Spleen (tissue), 11 donors: ENCODE measurements at regions not wholly inside any gene's neighbourhood (a gene's known extent, or its start where the extent isn't known, plus 50 kb on each side); places are given as distances from the start of the nearest gene placed in this dataset.

Source experiments
- DNase-seq: peaks from one replicate; pipeline ENCODE4 v3.0.0-alpha.2; 2020
- H3K27ac ChIP-seq, 8 donors: fragments of 200-600 bp; sonication (generic) in 7 of 8; 1 replicate in 4 of 8; 2 replicates in 4 of 8; pipeline versions ENCODE4 v1.5.0 to v1.8.0; 2016 to 2021; ENCODE audit warnings: inconsistent platforms in 4 of 8, mild to moderate bottlenecking in 4 of 8, moderate library complexity in 1 of 8
- H3K27me3 ChIP-seq, 7 donors: fragments of 200-600 bp; sonication (generic) in 6 of 7; replicated peaks in 1 of 7; 1 replicate in 4 of 7; 2 replicates in 3 of 7; pipeline versions ENCODE4 v1.5.0 to v1.8.0; 2016 to 2021; ENCODE audit warnings: inconsistent platforms in 3 of 7, mild to moderate bottlenecking in 1 of 7
- H3K36me3 ChIP-seq, 6 donors: fragments of 200-600 bp; sonication (generic) in 5 of 6; 1 replicate in 4 of 6; 2 replicates in 2 of 6; pipeline versions ENCODE4 v1.5.0 to v1.8.0; 2016 to 2021; ENCODE audit warnings: inconsistent platforms in 2 of 6
- H3K4me1 ChIP-seq, 6 donors: fragments of 200-600 bp; sonication (generic) in 5 of 6; 1 replicate in 3 of 6; 2 replicates in 3 of 6; pipeline versions ENCODE4 v1.5.0 to v1.8.0; 2016 to 2021; ENCODE audit warnings: inconsistent platforms in 3 of 6
- H3K4me3 ChIP-seq, 8 donors: fragments of 200-600 bp; sonication (generic) in 7 of 8; 1 replicate in 4 of 8; 2 replicates in 4 of 8; pipeline versions ENCODE4 v1.5.0 to v1.8.0; 2016 to 2021; ENCODE audit warnings: inconsistent platforms in 4 of 8, mild to moderate bottlenecking in 4 of 8, moderate library complexity in 2 of 8
- H3K9me3 ChIP-seq, 8 donors: fragments of 200-600 bp; sonication (generic) in 7 of 8; 1 replicate in 4 of 8; 2 replicates in 4 of 8; pipeline versions ENCODE4 v1.5.0 to v1.8.0; 2016 to 2021; ENCODE audit warnings: inconsistent platforms in 4 of 8
- POLR2A ChIP-seq, 3 donors: fragments of 450-650 bp; IDR thresholded peaks; one replicate each; pipeline ENCODE4 v1.5.1; 2017; ENCODE audit warnings: antibody characterized with exemption in 3 of 3, mild to moderate bottlenecking in 1 of 3
- POLR2AphosphoS5 ChIP-seq, 3 donors: sonication (generic); formaldehyde crosslinking; IDR thresholded peaks; one replicate each; pipeline ENCODE4 v1.5.1; 2017; ENCODE audit warnings: antibody characterized with exemption in 3 of 3
- WGBS, 5 donors: extraction: QIAGEN DNeasy Blood & Tissue Kit in 3 of 5; methylation state at CpG; one replicate each; pipeline versions ENCODE4 v1.1.5 to v1.1.7; 2013 to 2018; 5-methylcytosine and 5-hydroxymethylcytosine counted together
- intact Hi-C: fragments of 100-400 bp; cut with DNase I; formaldehyde crosslinking; loops from one replicate; pipeline ENCODE4 v1.15.0; 2023; ENCODE audit warnings: low total_unique reads
- TF ChIP-seq, protein P1 (sequence below), 11 experiments: fragments of 200-600 bp in 7 of 11; fragments of 450-650 bp in 4 of 11; sonication (generic) in 4 of 11; IDR thresholded peaks in 8 of 11; conservative IDR thresholded peaks in 3 of 11; 1 replicate in 7 of 11; 2 replicates in 4 of 11; pipeline versions ENCODE4 v1.4.0 to v1.8.0; 2016 to 2021; ENCODE audit warnings: antibody characterized with exemption in 11 of 11, inconsistent platforms in 4 of 11, mild to moderate bottlenecking in 1 of 11
- donor health status: healthy with polysubstance abuse.
- donor health status: DM: no; HTN: no; CAD: no; lungs with moderate emphysema.
- donor health status: DM: no; HTN: no; CAD: no.
- donor health status: Bipolar disorder and iron deficiency.
- donor health status: healthy.
- donor health status: DM: no; HTN: no; CAD: no.
- donor health status: DM: yes; HTN: yes; CAD: no.

- intact Hi-C loops = no loop called here
- Histone ChIP-seq H3K27ac (no peak overlapping the region), H3K9me3 (no peaks in the 10 kb centered on the region), H3K4me1 (no peaks in the 10 kb centered on the region), H3K36me3 (no peaks in the 10 kb centered on the region), H3K27me3 (no peaks in the 10 kb centered on the region), H3K4me3 (no peak overlapping the region)
- 61 to 80% (median 70%) methylated on average over 1 of the region's 1 CpG for WGBS, 5 donors
- DNase-seq = no peak
- TF ChIP-seq, protein P1, sequence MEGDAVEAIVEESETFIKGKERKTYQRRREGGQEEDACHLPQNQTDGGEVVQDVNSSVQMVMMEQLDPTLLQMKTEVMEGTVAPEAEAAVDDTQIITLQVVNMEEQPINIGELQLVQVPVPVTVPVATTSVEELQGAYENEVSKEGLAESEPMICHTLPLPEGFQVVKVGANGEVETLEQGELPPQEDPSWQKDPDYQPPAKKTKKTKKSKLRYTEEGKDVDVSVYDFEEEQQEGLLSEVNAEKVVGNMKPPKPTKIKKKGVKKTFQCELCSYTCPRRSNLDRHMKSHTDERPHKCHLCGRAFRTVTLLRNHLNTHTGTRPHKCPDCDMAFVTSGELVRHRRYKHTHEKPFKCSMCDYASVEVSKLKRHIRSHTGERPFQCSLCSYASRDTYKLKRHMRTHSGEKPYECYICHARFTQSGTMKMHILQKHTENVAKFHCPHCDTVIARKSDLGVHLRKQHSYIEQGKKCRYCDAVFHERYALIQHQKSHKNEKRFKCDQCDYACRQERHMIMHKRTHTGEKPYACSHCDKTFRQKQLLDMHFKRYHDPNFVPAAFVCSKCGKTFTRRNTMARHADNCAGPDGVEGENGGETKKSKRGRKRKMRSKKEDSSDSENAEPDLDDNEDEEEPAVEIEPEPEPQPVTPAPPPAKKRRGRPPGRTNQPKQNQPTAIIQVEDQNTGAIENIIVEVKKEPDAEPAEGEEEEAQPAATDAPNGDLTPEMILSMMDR (IDR thresholded peaks at IDR 0.05 in 8 of 11, conservative IDR thresholded peaks at IDR 0.05 in 3 of 11) = no peak
- no peak for TF ChIP-seq POLR2A (IDR thresholded peaks at IDR 0.05)
These were observed 100.4 kb downstream of the SLIT2 start for GRCh38 chr4:20352163-20352431.

DNA sequence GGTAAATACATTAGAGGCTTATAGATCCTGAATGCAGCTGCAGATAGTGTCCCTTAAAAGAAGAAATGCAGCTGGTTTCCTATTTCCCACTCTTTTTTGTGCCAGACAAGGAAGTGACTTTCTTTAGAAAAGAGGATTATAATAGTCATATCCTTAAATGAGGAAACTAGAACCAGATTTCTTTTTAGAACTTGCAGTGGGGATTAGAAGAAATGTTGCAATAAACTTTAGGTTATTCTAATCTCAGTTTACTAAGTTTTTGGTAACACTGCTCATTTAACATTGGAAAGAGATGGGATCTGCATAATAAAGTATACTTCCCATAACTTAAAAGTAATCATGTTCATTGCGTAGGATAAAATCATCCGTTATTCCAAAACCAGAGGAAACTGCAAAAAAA lies 101.9 kb downstream of the SLIT2 start:
- Histone ChIP-seq H3K4me1 (no peaks in the 10 kb centered on the region), H3K4me3 (no peak overlapping the region), H3K27me3 (no peaks in the 10 kb centered on the region), H3K9me3 (no peaks in the 10 kb centered on the region), H3K36me3 (no peaks in the 10 kb centered on the region), H3K27ac (no peak overlapping the region)
- intact Hi-C loops = no loop called here
- no peak for TF ChIP-seq POLR2A (IDR thresholded peaks at IDR 0.05)
- TF ChIP-seq, protein P1 (IDR thresholded peaks at IDR 0.05 in 8 of 11, conservative IDR thresholded peaks at IDR 0.05 in 3 of 11) = no peak
- no peak for TF ChIP-seq POLR2AphosphoS5 (IDR thresholded peaks at IDR 0.05)
- no peak for DNase-seq
- WGBS, 5 donors = 69 to 83% (median 82%) methylated on average over 2 of the region's 2 CpGs

GRCh38 chr4:20354120-20354519 lies 102.4 kb downstream of the SLIT2 start:
- no peak overlapping the region for H3K27ac ChIP-seq
- 52 to 74% (median 65%) methylated on average over 1 of the region's 1 CpG for WGBS, 5 donors

GRCh38 chr4:20356565-20356964 lies 104.9 kb downstream of the SLIT2 start:
- 56 to 72% (median 67%) methylated on average over 3 of the region's 3 CpGs for WGBS, 5 donors
- intact Hi-C loops = no loop called here
- TF ChIP-seq POLR2AphosphoS5 (IDR thresholded peaks at IDR 0.05) (no peak), POLR2A (IDR thresholded peaks at IDR 0.05) (no peak)
- TF ChIP-seq, protein P1 (IDR thresholded peaks at IDR 0.05 in 8 of 11, conservative IDR thresholded peaks at IDR 0.05 in 3 of 11) = no peak
- H3K27me3 ChIP-seq = no peaks in the 10 kb centered on the region
- H3K4me3 ChIP-seq = no peak overlapping the region
- no peak for DNase-seq
- no peak overlapping the region for H3K27ac ChIP-seq
- no peaks in the 10 kb centered on the region for H3K4me1 ChIP-seq
- no peaks in the 10 kb centered on the region for H3K36me3 ChIP-seq
- no peaks in the 10 kb centered on the region for H3K9me3 ChIP-seq

More at GRCh38 chr4:20354120-20354519, 102.4 kb downstream of the SLIT2 start:
- TF ChIP-seq POLR2AphosphoS5 (IDR thresholded peaks at IDR 0.05) = no peak
- intact Hi-C loops = no loop called here
- Histone ChIP-seq H3K4me1 (no peaks in the 10 kb centered on the region), H3K27me3 (no peaks in the 10 kb centered on the region), H3K9me3 (no peaks in the 10 kb centered on the region), H3K4me3 (no peak overlapping the region), H3K36me3 (no peaks in the 10 kb centered on the region)
- DNase-seq = no peak

DNA sequence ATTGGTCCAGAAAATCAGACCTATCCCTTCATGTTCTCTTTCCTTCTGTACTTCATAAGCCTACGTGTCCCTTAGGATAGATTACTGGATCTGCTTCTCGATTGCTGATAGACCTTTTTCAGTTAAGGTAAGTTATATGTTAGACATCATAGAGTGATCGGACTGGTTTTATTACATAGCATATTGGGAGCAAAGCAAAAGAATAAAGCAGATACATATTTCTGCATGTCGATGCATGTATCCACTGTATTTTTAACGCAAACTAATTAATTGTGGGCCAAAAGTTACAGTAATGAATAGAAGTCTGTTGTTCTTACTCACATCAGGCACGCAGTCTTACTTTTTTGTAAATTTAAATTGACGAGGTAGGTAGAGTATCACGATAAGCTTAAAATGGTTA lies 106.4 kb downstream of the SLIT2 start:
- 90 to 96% (median 93%) methylated on average over 8 of the region's 8 CpGs for WGBS, 5 donors

More for the DNA sequence above, 106.4 kb downstream of the SLIT2 start:
- TF ChIP-seq POLR2A (IDR thresholded peaks at IDR 0.05) (no peak), POLR2AphosphoS5 (IDR thresholded peaks at IDR 0.05) (no peak)
- TF ChIP-seq, protein P1 (IDR thresholded peaks at IDR 0.05 in 8 of 11, conservative IDR thresholded peaks at IDR 0.05 in 3 of 11) = no peak
- Histone ChIP-seq H3K36me3 (no peaks in the 10 kb centered on the region), H3K4me1 (no peaks in the 10 kb centered on the region), H3K4me3 (no peak overlapping the region), H3K27me3 (no peaks in the 10 kb centered on the region), H3K9me3 (no peaks in the 10 kb centered on the region), H3K27ac (no peak overlapping the region)
- DNase-seq = no peak
- intact Hi-C loops = no loop called here
